Motor neuron (in vitro differentiated cells): ENCODE measurements at regions not wholly inside any gene's neighbourhood (a gene's known extent, or its start where the extent isn't known, plus 50 kb on each side); places are given as distances from the start of the nearest gene placed in this dataset.
A peak's percentile ranks its signal among the peaks of the same experiment; 100 is the strongest.

Experiments used
- ATAC-seq, 8 experiments: fragments of 200-7000 bp; cut with Tn5 transposase; replicated peaks in 6 of 8; 2 replicates each; pipeline ENCODE4 v1.8.0; 2021; ENCODE audit warnings: mild to moderate bottlenecking in 8 of 8, moderate library complexity in 8 of 8
- H3K27ac ChIP-seq, 2 donors: fragments of 250-450 bp; sonication (Bioruptor Pico); 2 replicates each; pipeline ENCODE4 v1.9.0; 2021; ENCODE audit warnings: antibody characterized with exemption in 2 of 2, mild to moderate bottlenecking in 2 of 2, moderate library complexity in 1 of 2
- H3K4me1 ChIP-seq, 2 donors: fragments of 250-450 bp; sonication (Bioruptor Pico); replicated peaks in 1 of 2; 2 replicates each; pipeline ENCODE4 v1.6.1; 2021; ENCODE audit warnings: antibody characterized with exemption in 2 of 2, mild to moderate bottlenecking in 2 of 2, moderate library complexity in 1 of 2
- H3K4me3 ChIP-seq, 5 donors: fragments of 250-450 bp; sonication (Bioruptor Pico); 2 replicates each; pipeline ENCODE4 v1.9.0; 2021; ENCODE audit warnings: antibody characterized with exemption in 5 of 5, mild to moderate bottlenecking in 5 of 5, moderate library complexity in 4 of 5
- WGBS, 10 experiments: fragments of 450-650 bp; shearing (Covaris generic); methylation state at CpG; one replicate each; pipeline ENCODE4 v1.0.0; 2022; 5-methylcytosine and 5-hydroxymethylcytosine counted together
- in situ Hi-C, 9 experiments: fragments of 400-800 bp; cut with MboI; loops; one replicate each; pipeline ENCODE4 v1.15.0; 2021; ENCODE audit warnings: low sequenced_read_pairs in 9 of 9, low pct_unique_long_range_greater_than_20kb in 2 of 9; ENCODE audit not compliant: unreplicated experiment in 9 of 9

DNA sequence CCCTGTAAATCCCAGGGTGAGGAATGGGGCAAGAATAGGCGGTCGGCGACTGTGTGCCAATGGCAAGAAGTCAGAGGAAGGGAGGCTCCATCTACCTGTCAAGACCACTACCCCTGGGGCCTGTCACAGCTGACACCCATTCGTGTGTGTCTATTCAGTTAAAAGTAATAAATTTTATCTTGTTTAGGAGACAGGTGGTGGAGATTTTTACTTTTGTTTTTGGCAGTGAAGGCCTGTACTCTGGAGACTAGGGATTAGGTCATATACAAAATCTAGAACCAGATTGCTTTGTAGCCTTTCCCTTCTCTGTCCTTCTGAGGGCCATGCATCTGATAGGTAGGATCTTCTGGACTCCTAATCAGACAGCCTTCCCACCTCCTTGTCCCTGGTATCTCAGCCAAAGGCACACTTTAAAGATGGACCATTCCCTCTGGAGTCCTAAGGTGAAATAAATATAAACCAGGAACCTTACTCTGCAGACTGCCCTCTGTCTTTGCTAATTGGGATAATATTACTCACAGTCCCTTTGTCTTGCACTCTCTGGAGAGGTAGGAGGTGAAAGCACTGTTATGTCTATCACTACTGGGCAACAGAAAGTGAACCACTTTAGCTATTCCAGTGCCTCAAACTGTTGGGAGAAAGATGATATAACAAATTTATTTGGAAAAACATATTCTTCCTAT is 213.2 kb upstream of the ACTBL2 start:
- in situ Hi-C loops, result no loop called here
- Histone ChIP-seq H3K4me3 (no peak overlapping the region), H3K27ac (peak overlapping the region; percentile 44 to 54), H3K4me1 (peaks cover 49 to 53% of the 10 kb centered on the region in 2 donors)
- 57 to 100% (median 92%) methylated on average over 1 to 3 of the region's 4 CpGs; no CpG with 5 or more reads in 2 of the 10 experiments for WGBS, 10 experiments
- peak in 6 of 8 experiments; percentile 4 to 51 (median 40) for ATAC-seq

DNA sequence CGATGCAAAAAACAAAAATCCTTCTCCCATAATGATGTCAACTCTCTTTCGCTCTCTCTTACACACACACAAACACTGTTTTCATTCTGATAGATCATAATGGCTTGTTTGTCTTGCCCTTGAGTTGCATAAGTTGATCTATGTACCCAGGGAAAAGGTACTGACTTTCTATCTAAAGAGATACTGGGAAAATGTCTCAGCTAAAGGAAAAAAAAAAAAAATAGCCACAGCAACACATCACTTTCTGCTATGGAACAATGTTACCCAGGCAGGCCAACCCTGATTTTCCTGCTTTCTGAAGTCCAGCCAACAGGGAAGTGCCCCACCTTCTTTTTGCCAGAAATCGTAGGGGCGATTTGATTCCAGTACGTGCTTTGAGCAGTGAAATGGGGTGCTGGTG is 212.6 kb upstream of the ACTBL2 start:
- in situ Hi-C loops, result no loop called here
- peak in 3 of 8 experiments; percentile 31 to 52 (median 42) for ATAC-seq
- 82 to 100% (median 92%) methylated on average over 1 to 5 of the region's 5 CpGs; no CpG with 5 or more reads in 1 of the 10 experiments for WGBS, 10 experiments

DNA sequence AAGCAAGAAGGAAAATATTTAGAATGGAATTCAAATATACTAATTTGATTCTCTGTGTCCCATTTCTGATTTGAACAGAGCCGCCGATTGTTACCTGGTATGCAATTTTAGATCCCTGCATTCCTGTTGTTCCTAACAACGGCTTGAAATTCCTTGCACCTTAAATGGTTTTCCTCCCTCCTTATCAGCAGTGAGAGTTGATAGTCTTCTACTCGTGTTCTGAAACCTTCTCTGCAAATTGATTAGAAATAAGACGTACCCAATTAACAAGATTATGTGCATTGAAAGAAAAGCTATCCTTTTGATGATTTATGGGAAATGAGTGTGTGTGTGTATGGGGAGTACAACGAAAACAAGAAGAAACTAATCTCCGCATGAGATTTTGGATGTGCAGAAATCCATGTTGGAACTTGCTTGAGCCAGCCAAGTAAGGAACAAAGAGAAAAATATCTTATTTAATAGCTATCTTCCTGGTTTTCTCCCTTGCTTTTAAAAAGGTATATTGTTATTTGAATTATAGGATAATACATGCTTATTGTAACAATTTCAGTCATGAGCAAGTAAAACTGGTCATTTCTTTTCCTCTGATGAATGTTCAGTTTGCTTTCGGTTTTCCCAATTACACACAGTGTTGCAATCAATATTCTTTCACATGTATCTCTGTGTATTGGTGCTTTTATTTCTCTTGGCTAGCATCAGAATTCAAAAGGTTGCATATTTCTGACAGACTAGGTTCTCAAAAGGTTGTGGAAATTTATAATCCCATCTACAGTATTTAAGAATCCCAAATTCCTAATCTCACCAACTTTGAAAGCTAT is 211.1 kb upstream of the ACTBL2 start:
- ATAC-seq, result no peak
- 61 to 96% (median 77%) methylated on average over 3 to 8 of the region's 8 CpGs; no CpG with 5 or more reads in 1 of the 10 experiments for WGBS, 10 experiments
- in situ Hi-C loops, result no loop called here
- Histone ChIP-seq H3K4me1 (peaks cover 49 to 51% of the 10 kb centered on the region in 2 donors), H3K4me3 (no peak overlapping the region), H3K27ac (peak overlapping the region in 1 of 2 donors; percentile 32)

More for the DNA sequence above, 212.6 kb upstream of the ACTBL2 start:
- Histone ChIP-seq H3K4me3 (no peak overlapping the region), H3K27ac (peak overlapping the region; percentile 44 to 54), H3K4me1 (peaks cover 49 to 53% of the 10 kb centered on the region in 2 donors)

DNA sequence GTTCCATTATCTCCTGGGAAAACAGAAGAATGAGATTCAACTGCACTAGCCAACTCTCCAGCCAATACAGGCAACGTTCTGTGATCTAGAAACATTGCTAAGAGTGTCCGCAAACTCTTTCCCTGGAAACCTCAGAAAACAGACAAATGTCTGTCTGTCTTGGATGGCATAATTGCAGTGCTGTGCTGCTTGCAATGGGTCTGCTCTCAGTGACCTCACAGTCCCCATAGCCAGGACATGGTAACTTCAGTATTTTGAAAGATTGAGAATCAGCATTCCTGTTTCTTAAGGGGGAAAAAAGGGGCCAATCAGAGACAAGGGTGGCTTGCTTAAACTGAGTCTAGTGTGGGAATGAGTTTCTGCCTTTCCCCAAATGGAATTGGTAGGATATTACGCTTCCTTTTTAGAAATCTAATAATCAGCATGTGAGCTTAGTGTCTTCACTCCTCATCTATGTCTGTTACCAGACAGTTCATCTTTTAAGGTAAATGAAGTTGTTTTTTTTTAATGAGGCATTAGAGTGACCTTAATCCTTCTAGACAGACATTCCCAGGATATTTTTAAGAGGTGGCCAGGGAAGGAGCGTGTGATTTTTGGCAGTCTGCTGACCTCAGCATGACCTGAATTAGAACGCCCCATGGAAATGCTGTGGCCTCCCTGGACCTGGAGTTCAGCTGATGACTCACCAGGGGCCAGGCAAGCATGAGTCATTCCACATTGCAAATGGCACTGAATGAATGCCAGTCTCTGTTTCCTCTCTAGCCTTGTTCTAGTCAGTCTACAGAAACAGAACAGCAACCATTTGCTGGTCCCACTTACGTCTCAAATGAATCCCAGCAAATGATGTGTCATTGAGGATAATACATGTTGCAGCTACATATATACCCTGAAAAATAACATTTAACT is 210.2 kb upstream of the ACTBL2 start:
- in situ Hi-C loops, result no loop called here
- H3K27ac ChIP-seq, result peak overlapping the region; percentile 32 to 48
- peaks cover 46 to 49% of the 10 kb centered on the region in 2 donors for H3K4me1 ChIP-seq
- 47 to 90% (median 62%) methylated on average over 1 to 6 of the region's 6 CpGs; no CpG with 5 or more reads in 2 of the 10 experiments for WGBS, 10 experiments
- H3K4me3 ChIP-seq, result no peak overlapping the region
- ATAC-seq, result peak; percentile 86 to 97 (median 90)

DNA sequence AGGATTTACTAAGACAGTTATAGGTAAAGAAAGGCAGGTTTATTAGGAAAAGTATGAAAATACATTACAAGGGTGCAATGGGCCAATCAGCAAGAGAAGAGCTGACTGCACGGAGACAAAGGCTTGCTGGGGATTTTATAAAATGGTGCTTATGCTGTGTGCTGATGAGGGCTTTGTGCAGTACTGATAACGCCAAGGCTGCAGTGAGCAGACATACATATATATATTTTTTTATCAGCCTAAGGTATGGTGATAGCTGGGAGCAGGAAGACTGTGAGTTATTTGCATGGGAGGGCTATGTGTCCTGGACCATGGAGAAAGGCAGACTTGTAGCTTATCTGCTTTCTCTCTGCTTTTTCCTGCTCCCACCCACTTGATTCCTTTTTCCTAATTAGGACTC is 208.1 kb upstream of the ACTBL2 start:
- ATAC-seq, result no peak
- H3K4me3 ChIP-seq, result no peak overlapping the region
- H3K4me1 ChIP-seq, result peaks cover 29 to 42% of the 10 kb centered on the region in 2 donors
- in situ Hi-C loops, result no loop called here
- WGBS, 10 experiments, result 40 to 100% (median 100%) methylated on average over 1 of the region's 2 CpGs; no CpG with 5 or more reads in 3 of the 10 experiments
- no peak overlapping the region for H3K27ac ChIP-seq

DNA sequence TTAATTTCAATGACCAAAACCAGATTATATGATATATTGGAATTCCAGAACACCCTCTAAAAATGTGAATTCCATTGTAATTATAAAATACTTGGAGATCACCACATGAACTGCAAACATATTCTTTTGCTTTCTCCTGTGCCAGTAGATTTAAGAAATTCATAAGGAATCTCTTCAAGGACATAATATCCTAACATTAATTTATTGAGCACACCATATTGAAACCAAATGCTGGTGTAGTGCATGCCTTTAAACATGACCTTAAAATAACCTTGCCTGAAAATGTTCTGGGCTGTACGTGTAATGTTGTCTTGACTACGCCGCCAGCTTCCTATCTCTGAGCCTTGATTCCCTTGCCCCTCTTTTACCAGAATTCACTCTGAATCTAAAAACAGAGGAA is 205.0 kb upstream of the ACTBL2 start:
- in situ Hi-C loops, result no loop called here
- Histone ChIP-seq H3K4me1 (peaks cover 2 to 23% of the 10 kb centered on the region in 2 donors), H3K27ac (no peak overlapping the region), H3K4me3 (no peak overlapping the region)
- no peak for ATAC-seq
- WGBS, 10 experiments, result 72 to 100% (median 92%) methylated on average over 3 of the region's 3 CpGs; no CpG with 5 or more reads in 4 of the 10 experiments

DNA sequence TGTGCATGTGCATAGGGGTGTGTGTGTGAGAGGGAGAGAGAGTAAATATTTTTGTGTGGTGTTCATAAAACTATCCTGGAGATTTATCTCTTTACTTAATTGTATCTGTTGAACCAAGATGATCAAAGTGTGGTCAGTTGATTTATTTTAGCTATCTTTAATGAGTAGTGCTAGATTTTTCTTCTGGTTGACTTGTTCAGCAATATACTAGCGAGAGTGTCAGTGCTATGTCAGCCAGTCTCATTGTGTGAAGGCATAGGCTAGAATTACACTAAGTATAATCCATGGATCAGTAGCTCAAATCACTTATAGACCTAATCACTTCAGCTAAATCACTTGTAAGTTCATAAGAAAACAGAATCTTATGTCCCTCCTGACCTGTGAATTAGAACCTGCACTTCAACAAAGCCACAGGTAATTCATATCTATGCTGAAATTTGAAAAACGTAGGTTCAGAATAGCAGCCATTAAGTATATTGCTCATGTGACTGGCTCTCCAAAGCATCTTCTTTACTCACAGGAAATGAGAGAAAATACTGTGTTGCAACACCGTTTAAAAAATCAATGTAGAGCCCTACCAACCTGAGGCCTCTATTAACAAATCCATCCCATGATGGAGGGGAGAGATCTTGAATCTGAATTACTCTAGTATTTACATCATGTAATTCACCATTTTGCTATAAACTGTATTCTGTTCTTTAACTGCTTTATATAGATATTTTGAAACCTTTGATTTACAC is 203.1 kb upstream of the ACTBL2 start:
- ATAC-seq, result peak in 5 of 8 experiments; percentile 94 to 96 (median 94)
- no peak overlapping the region for H3K4me3 ChIP-seq
- peaks cover 0 to 21% of the 10 kb centered on the region in 2 donors for H3K4me1 ChIP-seq
- in situ Hi-C loops, result no loop called here
- peak overlapping the region; percentile 11 to 45 for H3K27ac ChIP-seq
- 0 to 68% (median 45%) methylated on average over 1 to 3 of the region's 3 CpGs; no CpG with 5 or more reads in 1 of the 10 experiments for WGBS, 10 experiments

DNA sequence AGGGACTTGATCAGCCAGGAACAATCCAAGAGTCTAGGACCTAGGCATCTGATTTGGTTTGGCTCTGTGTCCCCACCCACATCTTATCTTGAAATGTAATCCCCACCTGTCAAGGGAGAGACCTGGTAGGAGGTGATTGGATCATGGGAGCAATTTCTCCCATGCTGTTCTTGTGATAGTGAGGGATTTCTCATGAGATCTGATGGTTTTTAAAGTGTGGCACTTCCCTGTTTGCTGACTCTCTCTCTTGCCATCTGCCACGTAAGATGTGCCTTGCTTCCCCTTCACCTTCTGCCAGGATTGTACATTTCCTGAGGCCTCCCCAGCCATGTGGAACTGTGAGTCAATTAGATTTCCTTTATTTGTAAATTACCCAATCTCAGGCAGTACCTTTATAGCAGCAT is 201.7 kb upstream of the ACTBL2 start:
- 67 to 100% (median 94%) methylated on average over 1 of the region's 1 CpG; no CpG with 5 or more reads in 6 of the 10 experiments for WGBS, 10 experiments
- in situ Hi-C loops, result no loop called here
- no peak overlapping the region for H3K27ac ChIP-seq
- ATAC-seq, result no peak
- H3K4me1 ChIP-seq, result peaks cover 0 to 21% of the 10 kb centered on the region in 2 donors
- no peak overlapping the region for H3K4me3 ChIP-seq

DNA sequence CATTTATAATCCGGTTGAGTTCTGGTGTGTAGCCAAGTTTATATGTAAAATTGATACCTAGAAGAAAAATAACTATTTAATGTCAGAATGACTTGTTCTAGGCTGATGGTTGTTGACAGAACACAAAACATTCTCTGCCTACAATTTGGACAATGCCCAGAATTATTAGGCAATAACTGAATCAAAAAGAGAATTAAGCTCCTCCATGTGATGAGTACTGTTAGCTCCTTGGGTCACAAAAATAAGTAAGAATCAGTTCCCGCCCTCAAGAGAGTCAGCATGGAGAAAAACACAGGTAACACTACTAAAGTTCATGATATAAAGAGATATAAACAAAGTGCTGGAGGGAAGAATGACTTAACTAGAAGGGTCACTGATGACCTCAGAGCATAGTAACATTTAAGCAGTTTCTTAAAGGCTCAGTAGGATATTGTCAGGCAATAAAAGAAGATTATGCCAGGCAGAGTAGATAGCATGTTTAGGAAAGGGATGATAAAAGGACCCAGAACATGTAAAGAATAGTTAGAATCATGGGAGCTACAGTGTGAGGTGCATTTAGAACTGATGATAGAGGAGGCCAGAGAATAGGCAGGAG is 200.5 kb upstream of the ACTBL2 start:
- H3K4me3 ChIP-seq, result no peak overlapping the region
- WGBS, 10 experiments, result 11 to 100% (median 92%) methylated on average over 1 to 2 of the region's 2 CpGs

DNA sequence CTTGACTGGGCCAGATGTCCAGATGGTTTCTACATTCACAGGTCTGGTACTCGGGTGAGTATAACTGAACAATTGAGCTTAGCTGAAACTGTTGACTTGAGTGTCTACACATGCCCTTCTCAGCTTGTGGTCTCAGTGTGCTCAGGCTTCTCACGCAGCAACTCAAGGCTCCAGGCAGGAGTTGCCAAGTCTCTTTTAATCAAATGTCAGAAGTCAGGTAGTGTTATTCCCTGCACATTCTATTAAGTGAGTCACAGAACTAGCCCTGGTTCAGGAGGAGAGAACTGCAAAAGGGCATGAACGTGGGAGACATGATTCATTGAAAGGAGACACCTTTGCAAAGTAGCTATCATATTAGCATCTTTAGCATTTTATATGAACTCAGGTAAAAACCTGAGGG is 199.3 kb upstream of the ACTBL2 start:
- in situ Hi-C loops, result no loop called here
- Histone ChIP-seq H3K4me1 (peaks cover 0 to 21% of the 10 kb centered on the region in 2 donors), H3K4me3 (no peak overlapping the region), H3K27ac (no peak overlapping the region)
- WGBS, 10 experiments, result 0 to 100% (median 85%) methylated on average over 1 to 3 of the region's 3 CpGs; no CpG with 5 or more reads in 3 of the 10 experiments
- no peak for ATAC-seq

More for the DNA sequence above, 200.5 kb upstream of the ACTBL2 start:
- in situ Hi-C loops, result no loop called here
- Histone ChIP-seq H3K27ac (no peak overlapping the region), H3K4me1 (peaks cover 0 to 21% of the 10 kb centered on the region in 2 donors)
- ATAC-seq, result no peak

DNA sequence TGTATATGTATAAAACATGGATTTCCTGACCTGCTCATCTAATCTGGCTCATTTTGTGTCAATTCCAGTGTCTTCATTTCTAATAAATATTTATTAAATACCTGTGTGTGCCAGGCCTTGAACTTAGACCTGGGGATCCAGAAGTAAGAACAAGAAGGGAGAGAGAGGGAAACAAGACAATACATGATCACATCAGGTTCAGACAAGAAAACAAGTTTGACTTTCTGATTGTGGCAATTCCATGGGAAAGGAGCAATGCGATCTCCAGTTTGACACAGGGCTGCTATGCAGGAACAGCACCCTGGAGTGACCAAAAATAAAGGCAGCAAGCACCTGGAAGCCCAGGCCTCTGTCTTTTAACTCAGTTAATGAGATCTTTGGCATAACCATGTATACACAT is 198.1 kb upstream of the ACTBL2 start:
- in situ Hi-C loops, result no loop called here
- no peak overlapping the region for H3K4me3 ChIP-seq
- 20 to 100% (median 85%) methylated on average over 1 of the region's 1 CpG; no CpG with 5 or more reads in 4 of the 10 experiments for WGBS, 10 experiments
- no peak for ATAC-seq
- no peak overlapping the region for H3K27ac ChIP-seq
- H3K4me1 ChIP-seq, result peaks cover 0 to 12% of the 10 kb centered on the region in 2 donors

DNA sequence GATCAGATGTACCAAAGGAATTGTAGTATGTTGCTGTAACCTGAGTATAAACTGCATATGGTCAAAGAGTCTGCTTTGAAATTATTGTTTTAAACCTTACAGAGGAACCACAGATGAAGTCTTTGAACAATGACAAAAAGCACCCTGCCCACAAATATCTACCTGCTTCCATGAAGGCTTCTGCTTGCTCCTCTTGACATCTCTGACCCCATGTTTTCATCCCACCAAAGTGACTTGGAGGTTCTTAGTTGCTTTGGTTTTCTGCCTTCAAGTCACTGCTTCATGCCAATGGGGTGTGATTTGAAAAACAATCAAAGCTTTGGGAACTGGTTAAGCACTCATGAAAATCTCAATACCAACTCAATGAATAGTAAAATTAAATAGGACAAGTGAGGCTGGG is 194.6 kb upstream of the ACTBL2 start:
- Histone ChIP-seq H3K27ac (no peak overlapping the region), H3K4me3 (no peak overlapping the region), H3K4me1 (peaks cover 0 to 3% of the 10 kb centered on the region in 2 donors)
- in situ Hi-C loops, result no loop called here
- ATAC-seq, result no peak
